ENCODE measurements at regions not wholly inside any gene's neighbourhood (a gene's known extent, or its start where the extent isn't known, plus 50 kb on each side); places are given as distances from the start of the nearest gene placed in this dataset.

DNA sequence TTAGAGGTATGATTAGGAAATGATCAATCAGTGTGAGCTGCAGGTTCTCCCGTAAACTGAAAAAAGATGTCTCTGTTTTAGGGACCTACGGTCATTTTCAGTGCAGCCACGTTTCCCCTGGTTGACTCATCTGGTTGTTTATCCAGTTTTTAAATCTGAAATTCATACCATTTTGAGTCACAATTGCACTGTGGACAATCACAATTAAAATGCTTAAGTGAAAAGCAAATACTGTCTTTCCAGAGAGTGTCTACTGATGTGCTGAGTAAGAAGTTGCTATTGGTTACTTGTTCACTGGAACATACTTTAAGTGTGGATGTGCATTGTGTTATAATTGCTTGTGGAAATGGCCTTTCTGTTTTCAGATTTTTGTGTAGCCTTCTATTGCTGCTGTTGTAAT lies 305.1 kb upstream of the SASH1 start:
- Mint-ChIP-seq H3K27me3 (peaks cover 5% of the 10 kb centered on the region), H3K27ac (no peak overlapping the region), H3K4me3 (no peak overlapping the region), H3K4me1 (no peaks in the 10 kb centered on the region), H3K36me3 (ENCODE audit: low read depth) (no peaks in the 10 kb centered on the region)
- no peaks in the 10 kb centered on the region for H3K9me3 ChIP-seq (ENCODE audit: control insufficient read depth, low read length, poor library complexity, severe bottlenecking)
- ATAC-seq (no peak), DNase-seq (no peak)

DNA sequence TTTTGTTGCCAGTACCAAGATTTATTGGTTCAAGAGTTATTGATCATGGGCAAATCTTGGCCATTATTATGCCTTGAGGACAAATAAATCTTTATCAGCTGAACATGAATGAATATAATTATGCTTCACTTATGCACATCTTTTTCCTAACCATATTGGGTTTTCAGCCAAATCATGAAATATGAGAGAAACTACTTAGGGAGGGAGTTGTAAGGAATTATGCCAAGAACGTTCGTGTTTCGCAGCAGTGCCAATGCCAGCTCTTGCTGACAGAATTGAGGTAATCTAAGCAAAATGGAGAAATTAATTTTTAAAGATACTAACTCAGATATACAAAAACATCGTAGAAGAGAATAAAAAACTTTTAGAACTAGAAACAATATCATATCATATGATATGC lies 301.1 kb upstream of the SASH1 start:
- Mint-ChIP-seq H3K4me3 (no peak overlapping the region), H3K27me3 (peaks cover under 1% of the 10 kb centered on the region), H3K27ac (no peak overlapping the region), H3K4me1 (no peaks in the 10 kb centered on the region), H3K36me3 (ENCODE audit: low read depth) (no peaks in the 10 kb centered on the region)
- ATAC-seq = no peak
- DNase-seq = no peak
- H3K9me3 ChIP-seq (ENCODE audit: control insufficient read depth, low read length, poor library complexity, severe bottlenecking) = no peaks in the 10 kb centered on the region

DNA sequence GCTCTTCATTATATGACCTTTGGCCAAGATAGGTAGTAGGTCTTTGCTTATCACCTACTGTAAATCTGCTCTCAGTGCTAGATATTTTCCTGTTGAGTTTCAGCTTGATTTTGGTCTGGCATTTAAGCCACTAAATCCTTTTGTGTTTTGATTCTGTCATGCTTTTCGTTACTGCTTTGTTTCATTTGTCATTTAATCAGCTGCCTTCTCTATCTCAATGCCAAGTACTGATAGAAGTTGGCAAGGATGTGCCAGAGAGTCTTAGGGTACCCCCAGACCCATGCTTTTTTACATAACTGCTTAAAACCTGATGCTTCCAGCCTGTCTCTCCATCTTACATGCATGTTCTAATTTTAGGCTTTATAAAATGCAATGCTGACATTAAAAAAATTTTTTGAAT lies 300.1 kb upstream of the SASH1 start:
- Mint-ChIP-seq H3K4me3 (no peak overlapping the region), H3K27ac (no peak overlapping the region)

DNA sequence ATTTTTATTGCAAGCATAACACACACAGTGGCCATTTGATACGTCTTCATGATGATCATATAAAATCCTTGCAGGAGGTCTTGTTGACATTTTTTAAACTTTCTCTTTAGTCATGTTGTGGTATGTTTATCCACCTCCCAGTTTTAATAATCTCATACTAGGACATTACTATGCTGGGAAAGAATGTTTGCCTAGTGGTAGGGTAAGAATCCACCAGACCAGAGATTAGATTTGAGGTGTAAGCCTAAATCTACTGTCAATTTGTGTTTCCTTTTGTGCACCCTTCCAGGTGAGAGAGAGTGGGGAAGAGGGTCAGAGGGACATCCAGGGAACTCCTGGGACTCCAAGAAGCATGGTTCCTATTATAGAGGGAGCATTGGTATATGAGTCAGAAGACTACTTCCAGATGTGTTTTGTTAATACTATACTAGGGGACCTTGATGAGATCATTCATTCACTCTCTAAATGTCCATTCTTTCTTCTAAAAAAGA lies 298.3 kb upstream of the SASH1 start:
- no peak overlapping the region for H3K27ac Mint-ChIP-seq
- no peak overlapping the region for H3K4me3 Mint-ChIP-seq

More for the DNA sequence above, 300.1 kb upstream of the SASH1 start:
- no peaks in the 10 kb centered on the region for H3K27me3 Mint-ChIP-seq
- no peak for ATAC-seq
- no peak for DNase-seq
- no peaks in the 10 kb centered on the region for H3K4me1 Mint-ChIP-seq
- H3K9me3 ChIP-seq (ENCODE audit: control insufficient read depth, low read length, poor library complexity, severe bottlenecking) = no peaks in the 10 kb centered on the region
- no peaks in the 10 kb centered on the region for H3K36me3 Mint-ChIP-seq (ENCODE audit: low read depth)

DNA sequence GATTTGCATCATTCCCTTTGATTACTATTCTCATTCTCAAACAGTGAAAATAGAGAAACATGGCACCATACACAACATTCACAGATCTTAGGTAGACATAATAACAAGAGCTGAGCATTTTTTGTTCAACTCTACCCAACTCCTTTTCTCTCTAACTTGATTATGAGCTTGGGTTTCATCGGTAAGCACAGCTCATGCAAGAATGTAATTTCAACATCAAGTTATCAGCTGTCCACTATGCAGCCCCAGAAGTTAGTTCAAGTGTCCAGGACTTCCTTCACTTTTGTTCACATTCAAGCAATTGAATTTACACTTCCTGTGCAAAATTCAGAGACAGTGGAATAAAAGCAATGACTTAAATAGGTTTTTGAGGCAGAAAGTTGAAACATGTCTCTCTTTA lies 297.7 kb upstream of the SASH1 start:
- no peaks in the 10 kb centered on the region for H3K9me3 ChIP-seq (ENCODE audit: control insufficient read depth, low read length, poor library complexity, severe bottlenecking)
- H3K4me3 Mint-ChIP-seq = no peak overlapping the region
- H3K27me3 Mint-ChIP-seq = no peaks in the 10 kb centered on the region
- ATAC-seq = no peak
- no peak for DNase-seq
- no peaks in the 10 kb centered on the region for H3K4me1 Mint-ChIP-seq
- no peaks in the 10 kb centered on the region for H3K36me3 Mint-ChIP-seq (ENCODE audit: low read depth)
- H3K27ac Mint-ChIP-seq = no peak overlapping the region

More for the DNA sequence above, 298.3 kb upstream of the SASH1 start:
- DNase-seq = no peak
- H3K9me3 ChIP-seq (ENCODE audit: control insufficient read depth, low read length, poor library complexity, severe bottlenecking) = no peaks in the 10 kb centered on the region
- ATAC-seq = no peak
- no peaks in the 10 kb centered on the region for H3K27me3 Mint-ChIP-seq
- H3K4me1 Mint-ChIP-seq = no peaks in the 10 kb centered on the region
- no peaks in the 10 kb centered on the region for H3K36me3 Mint-ChIP-seq (ENCODE audit: low read depth)

DNA sequence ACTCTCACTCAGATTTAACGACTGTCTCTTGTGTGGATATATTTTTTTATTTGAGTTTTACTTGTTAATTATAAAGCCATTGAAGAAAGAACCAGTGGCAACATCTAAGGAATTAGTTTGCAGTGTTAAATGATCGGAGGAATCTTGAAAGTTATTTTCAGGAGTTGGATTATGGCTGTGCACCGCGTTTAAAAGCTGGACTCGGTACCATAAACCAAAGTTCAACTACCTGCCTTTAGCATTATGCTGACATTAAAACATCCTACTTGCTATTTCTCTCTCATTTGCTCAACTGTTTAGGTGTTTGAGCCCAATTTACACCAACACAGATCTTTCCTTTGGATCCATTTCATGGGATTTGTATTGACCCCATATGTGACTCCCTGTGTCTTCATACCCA lies 289.4 kb upstream of the SASH1 start:
- ATAC-seq (no peak), DNase-seq (no peak)
- Mint-ChIP-seq H3K4me1 (no peaks in the 10 kb centered on the region), H3K27ac (no peak overlapping the region), H3K4me3 (no peak overlapping the region), H3K36me3 (ENCODE audit: low read depth) (no peaks in the 10 kb centered on the region), H3K27me3 (no peaks in the 10 kb centered on the region)
- H3K9me3 ChIP-seq (ENCODE audit: control insufficient read depth, low read length, poor library complexity, severe bottlenecking) = no peaks in the 10 kb centered on the region

DNA sequence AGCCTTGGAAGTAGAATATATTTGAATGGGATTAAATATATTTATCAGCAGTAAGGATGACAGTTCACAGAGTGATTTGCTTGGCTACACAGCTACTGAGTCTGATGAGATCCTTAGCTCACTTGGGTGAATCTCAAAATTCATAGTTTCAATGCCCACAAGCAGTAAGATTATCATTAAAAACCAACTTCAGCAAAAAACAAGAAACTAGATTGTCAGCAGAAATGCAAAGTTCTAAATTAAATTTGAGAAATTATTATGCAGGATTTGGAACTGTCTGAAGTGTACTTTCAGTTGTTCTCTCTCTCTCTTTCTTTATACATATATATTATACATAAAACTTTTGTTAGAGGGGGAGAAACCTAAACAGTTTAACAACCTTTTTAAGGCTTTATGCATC lies 288.8 kb upstream of the SASH1 start:
- no peaks in the 10 kb centered on the region for H3K9me3 ChIP-seq (ENCODE audit: control insufficient read depth, low read length, poor library complexity, severe bottlenecking)
- Mint-ChIP-seq H3K27me3 (no peaks in the 10 kb centered on the region), H3K36me3 (ENCODE audit: low read depth) (no peaks in the 10 kb centered on the region), H3K27ac (no peak overlapping the region), H3K4me1 (no peaks in the 10 kb centered on the region), H3K4me3 (no peak overlapping the region)
- ATAC-seq = no peak
- no peak for DNase-seq

DNA sequence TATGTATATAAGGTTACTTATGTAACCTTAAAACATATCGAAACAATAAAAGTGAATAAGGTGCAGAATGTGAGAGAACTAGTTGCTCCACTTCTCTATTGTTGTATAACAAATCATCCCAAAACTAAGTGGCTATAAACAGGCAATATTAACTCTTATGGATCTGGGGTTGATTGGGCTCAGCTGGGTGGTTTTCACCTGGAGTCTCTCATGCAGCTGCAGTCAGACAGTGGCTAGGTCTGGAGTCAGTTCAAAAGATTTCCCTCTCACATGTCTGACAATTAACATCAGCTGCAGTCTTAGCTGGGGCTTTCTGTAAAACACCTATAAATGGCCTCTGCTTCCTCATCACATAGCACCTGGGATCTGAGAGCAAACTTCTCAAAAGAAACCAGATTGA lies 288.4 kb upstream of the SASH1 start:
- ATAC-seq (no peak), DNase-seq (no peak)
- Mint-ChIP-seq H3K27ac (no peak overlapping the region), H3K36me3 (ENCODE audit: low read depth) (no peaks in the 10 kb centered on the region), H3K27me3 (no peaks in the 10 kb centered on the region), H3K4me1 (no peaks in the 10 kb centered on the region), H3K4me3 (no peak overlapping the region)
- H3K9me3 ChIP-seq (ENCODE audit: control insufficient read depth, low read length, poor library complexity, severe bottlenecking) = no peaks in the 10 kb centered on the region

DNA sequence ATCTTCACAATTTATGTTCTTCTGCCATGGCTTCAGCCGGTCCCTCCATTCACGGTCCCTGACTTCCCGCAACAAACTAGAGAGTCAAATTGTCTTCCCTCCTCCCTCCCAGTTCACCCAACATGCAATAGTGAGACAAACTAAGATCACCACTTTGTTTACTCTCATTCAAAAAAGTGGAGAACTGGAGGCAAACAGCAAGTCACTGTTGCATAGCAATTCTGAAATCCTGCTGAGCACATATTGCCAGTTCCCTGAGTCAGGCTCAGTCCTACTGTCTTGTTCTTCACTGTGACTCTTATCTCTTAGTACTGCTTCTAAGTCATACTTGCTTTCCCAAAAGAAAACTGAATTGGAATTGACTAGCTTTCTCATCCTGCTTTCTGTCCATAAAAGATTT lies 287.2 kb upstream of the SASH1 start:
- H3K9me3 ChIP-seq (ENCODE audit: control insufficient read depth, low read length, poor library complexity, severe bottlenecking) = no peaks in the 10 kb centered on the region
- no peaks in the 10 kb centered on the region for H3K27me3 Mint-ChIP-seq
- H3K4me1 Mint-ChIP-seq = no peaks in the 10 kb centered on the region
- H3K36me3 Mint-ChIP-seq (ENCODE audit: low read depth) = no peaks in the 10 kb centered on the region
- no peak for DNase-seq
- no peak overlapping the region for H3K27ac Mint-ChIP-seq
- no peak overlapping the region for H3K4me3 Mint-ChIP-seq
- no peak for ATAC-seq

DNA sequence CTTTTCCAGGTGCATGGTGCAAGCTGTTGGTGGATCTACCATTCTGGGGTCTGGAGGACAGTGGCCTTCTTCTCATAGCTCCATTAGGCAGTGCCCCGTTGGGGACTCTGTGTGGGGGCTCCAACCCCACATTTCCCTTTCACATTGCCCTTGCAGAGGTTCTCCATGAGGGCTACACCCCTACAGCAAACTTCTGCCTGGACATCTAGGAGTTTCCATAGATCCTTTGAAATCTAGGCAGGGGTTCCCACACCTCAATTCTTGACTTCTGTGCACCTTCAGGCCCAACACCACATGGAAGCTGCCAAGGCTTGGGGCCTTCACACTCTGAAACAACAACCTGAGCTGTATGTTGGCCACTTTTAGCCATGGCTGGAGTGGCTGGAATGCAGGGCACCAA lies 282.8 kb upstream of the SASH1 start:
- ATAC-seq (no peak), DNase-seq (no peak)
- Mint-ChIP-seq H3K36me3 (ENCODE audit: low read depth) (no peaks in the 10 kb centered on the region), H3K27me3 (no peaks in the 10 kb centered on the region), H3K4me1 (no peaks in the 10 kb centered on the region), H3K4me3 (no peak overlapping the region), H3K27ac (no peak overlapping the region)
- no peaks in the 10 kb centered on the region for H3K9me3 ChIP-seq (ENCODE audit: control insufficient read depth, low read length, poor library complexity, severe bottlenecking)

DNA sequence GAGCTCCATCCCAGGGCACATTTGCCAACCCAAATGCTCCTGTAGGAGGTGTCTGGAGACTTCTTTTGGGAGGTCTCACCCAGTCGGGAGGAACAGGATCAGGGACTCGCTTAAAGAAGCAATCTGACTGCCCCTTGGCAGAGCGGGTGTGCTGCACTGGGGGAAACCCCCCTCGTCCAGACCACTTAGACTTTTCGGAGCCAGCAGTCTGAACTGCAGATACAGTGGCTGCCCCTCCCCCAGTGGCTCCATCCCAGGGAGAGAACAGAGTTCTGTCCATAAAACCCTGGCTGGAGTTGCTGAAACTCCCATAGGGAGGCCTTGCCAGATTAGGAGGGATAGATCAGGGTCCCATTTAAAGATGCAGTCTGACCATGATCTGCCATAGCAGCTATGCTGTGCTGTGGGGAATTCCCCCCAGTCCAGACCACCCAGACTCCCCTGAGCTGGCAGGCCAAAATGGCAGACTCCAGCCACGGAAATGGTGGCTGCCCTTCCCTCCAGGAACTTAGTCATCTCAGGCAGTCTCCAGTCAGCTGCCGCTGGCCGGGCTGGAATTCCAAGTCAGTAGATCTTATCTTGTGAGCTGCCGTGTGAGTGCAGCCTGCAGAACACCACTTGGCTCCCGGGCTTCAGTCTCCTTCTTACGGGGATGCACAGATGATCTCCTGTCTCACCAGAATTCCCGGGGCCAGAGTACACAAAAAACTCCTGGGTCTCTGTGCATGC lies 278.1 kb upstream of the SASH1 start:
- no peak for ATAC-seq
- H3K9me3 ChIP-seq (ENCODE audit: control insufficient read depth, low read length, poor library complexity, severe bottlenecking) = no peaks in the 10 kb centered on the region
- Mint-ChIP-seq H3K4me3 (no peak overlapping the region), H3K27ac (no peak overlapping the region), H3K27me3 (no peaks in the 10 kb centered on the region), H3K36me3 (ENCODE audit: low read depth) (no peaks in the 10 kb centered on the region), H3K4me1 (no peaks in the 10 kb centered on the region)
- no peak for DNase-seq

DNA sequence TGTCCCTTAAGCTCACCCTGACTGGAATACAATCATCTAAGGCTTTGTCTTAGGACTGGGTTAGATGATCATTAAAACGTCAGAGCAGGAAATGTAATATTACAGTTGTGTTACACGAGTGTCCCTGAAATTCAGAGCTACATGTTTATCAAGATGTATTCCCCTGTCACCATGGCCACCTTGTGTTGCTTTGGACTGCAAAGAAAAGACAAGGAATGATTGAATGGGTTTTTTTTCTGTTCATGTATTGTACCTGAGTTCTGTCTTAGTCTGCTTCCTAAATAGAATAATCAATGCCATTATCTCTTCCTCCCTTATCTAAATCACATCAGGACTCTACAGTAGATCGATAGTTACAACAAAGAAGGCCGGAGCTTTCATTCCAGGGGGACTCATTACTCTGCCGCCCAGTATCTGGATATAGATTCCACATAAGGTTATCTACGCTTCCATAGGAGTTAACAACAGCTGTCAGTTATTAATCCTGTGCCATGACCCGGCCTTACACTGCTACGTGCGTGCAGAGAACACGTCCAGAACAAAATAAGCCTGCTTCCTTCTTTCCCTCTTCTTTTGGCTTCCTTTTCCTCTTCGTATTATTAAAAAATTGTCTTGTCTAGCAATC lies 274.1 kb upstream of the SASH1 start:
- Mint-ChIP-seq H3K4me3 (no peak overlapping the region), H3K27ac (no peak overlapping the region), H3K36me3 (ENCODE audit: low read depth) (no peaks in the 10 kb centered on the region), H3K27me3 (no peaks in the 10 kb centered on the region), H3K4me1 (no peaks in the 10 kb centered on the region)
- DNase-seq = no peak
- no peak for ATAC-seq
- no peaks in the 10 kb centered on the region for H3K9me3 ChIP-seq (ENCODE audit: control insufficient read depth, low read length, poor library complexity, severe bottlenecking)

DNA sequence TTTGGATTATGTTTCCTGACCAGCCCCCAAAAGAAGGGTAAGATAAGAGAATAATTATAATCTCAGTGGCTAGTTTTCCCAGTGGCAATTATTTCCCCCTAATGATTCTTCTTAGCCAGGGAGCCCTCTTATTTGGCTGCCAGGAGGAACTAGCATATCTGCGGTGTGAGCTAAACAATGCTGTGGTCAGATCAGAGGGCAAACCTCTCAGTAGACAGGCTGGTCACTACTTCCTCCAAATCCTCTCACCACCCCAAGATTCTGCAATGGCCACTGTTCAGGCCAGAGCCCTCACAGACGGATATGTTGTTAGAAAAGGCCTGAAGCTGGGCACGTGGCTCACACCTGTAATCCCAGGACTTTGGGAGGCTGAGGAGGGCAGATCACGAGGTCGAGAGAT lies 273.4 kb upstream of the SASH1 start:
- ATAC-seq (no peak), DNase-seq (no peak)
- Mint-ChIP-seq H3K27ac (no peak overlapping the region), H3K36me3 (ENCODE audit: low read depth) (no peaks in the 10 kb centered on the region), H3K4me3 (no peak overlapping the region), H3K4me1 (no peaks in the 10 kb centered on the region), H3K27me3 (no peaks in the 10 kb centered on the region)
- no peaks in the 10 kb centered on the region for H3K9me3 ChIP-seq (ENCODE audit: control insufficient read depth, low read length, poor library complexity, severe bottlenecking)

DNA sequence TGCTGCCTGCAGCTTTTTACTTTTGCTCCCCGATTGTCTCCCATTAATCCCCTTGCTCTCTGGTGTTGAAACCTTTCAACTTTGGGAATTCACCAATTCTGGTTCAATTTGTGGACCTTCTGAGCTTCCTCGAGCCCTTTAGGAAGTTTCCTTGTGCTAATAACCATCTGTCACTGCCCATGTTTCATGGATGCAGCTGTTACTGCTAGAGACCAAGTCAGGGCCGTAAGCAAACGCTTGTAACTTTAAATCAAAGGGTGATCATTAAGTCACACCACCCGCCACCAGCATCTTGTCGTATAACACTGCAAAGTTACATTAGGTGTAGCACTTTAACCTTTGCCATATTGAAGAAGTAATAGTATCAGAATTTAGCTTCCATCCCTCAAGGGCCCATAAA lies 268.3 kb upstream of the SASH1 start:
- no peak overlapping the region for H3K27ac Mint-ChIP-seq
- H3K36me3 Mint-ChIP-seq (ENCODE audit: low read depth) = no peaks in the 10 kb centered on the region
- no peak for ATAC-seq
- no peak for DNase-seq
- H3K4me1 Mint-ChIP-seq = no peaks in the 10 kb centered on the region
- H3K27me3 Mint-ChIP-seq = no peaks in the 10 kb centered on the region
- no peak overlapping the region for H3K4me3 Mint-ChIP-seq
- no peaks in the 10 kb centered on the region for H3K9me3 ChIP-seq (ENCODE audit: control insufficient read depth, low read length, poor library complexity, severe bottlenecking)
